ENCODE measurements at regions not wholly inside any gene's neighbourhood (a gene's known extent, or its start where the extent isn't known, plus 50 kb on each side); places are given as distances from the start of the nearest gene placed in this dataset.

GRCh38 chrX:35115205-35115604, 172.6 kb downstream of the FAM47B start:
- no peak for TF ChIP-seq CTCF (conservative IDR thresholded peaks at IDR 0.05; ENCODE audit: control insufficient read depth, insufficient read depth, low read depth, low read length)
- DNase-seq (ENCODE audit: low read depth): peak; percentile 56
- H3K4me3 ChIP-seq (ENCODE audit: control insufficient read depth, low read depth, low read length): no peak overlapping the region

- H3K4me3 ChIP-seq (ENCODE audit: control insufficient read depth, low read depth, low read length): no peak overlapping the region
- no peak for TF ChIP-seq CTCF (conservative IDR thresholded peaks at IDR 0.05; ENCODE audit: control insufficient read depth, insufficient read depth, low read depth, low read length)
- peak; percentile 8 for DNase-seq (ENCODE audit: low read depth)
These were observed 180.2 kb downstream of the FAM47B start for GRCh38 chrX:35122756-35123155.

GRCh38 chrX:35149517-35149916, 206.9 kb downstream of the FAM47B start:
- no peak overlapping the region for H3K4me3 ChIP-seq (ENCODE audit: control insufficient read depth, low read depth, low read length)
- no peak for DNase-seq (ENCODE audit: low read depth)
- no peak for TF ChIP-seq CTCF (conservative IDR thresholded peaks at IDR 0.05; ENCODE audit: control insufficient read depth, insufficient read depth, low read depth, low read length)

GRCh38 chrX:35150052-35150451, 207.5 kb downstream of the FAM47B start:
- no peak for TF ChIP-seq CTCF (conservative IDR thresholded peaks at IDR 0.05; ENCODE audit: control insufficient read depth, insufficient read depth, low read depth, low read length)
- DNase-seq (ENCODE audit: low read depth): no peak
- H3K4me3 ChIP-seq (ENCODE audit: control insufficient read depth, low read depth, low read length): no peak overlapping the region

- no peak for DNase-seq (ENCODE audit: low read depth)
- no peak for TF ChIP-seq CTCF (conservative IDR thresholded peaks at IDR 0.05; ENCODE audit: control insufficient read depth, insufficient read depth, low read depth, low read length)
- H3K4me3 ChIP-seq (ENCODE audit: control insufficient read depth, low read depth, low read length): no peak overlapping the region
These were observed 208.1 kb downstream of the FAM47B start for GRCh38 chrX:35150642-35151239.

GRCh38 chrX:35166023-35166422, 223.4 kb downstream of the FAM47B start:
- no peak for TF ChIP-seq CTCF (conservative IDR thresholded peaks at IDR 0.05; ENCODE audit: control insufficient read depth, insufficient read depth, low read depth, low read length)
- H3K4me3 ChIP-seq (ENCODE audit: control insufficient read depth, low read depth, low read length): no peak overlapping the region
- no peak for DNase-seq (ENCODE audit: low read depth)
